HL-60 (cell line): ENCODE measurements at regions not wholly inside any gene's neighbourhood (a gene's known extent, or its start where the extent isn't known, plus 50 kb on each side); places are given as distances from the start of the nearest gene placed in this dataset.

Experiments used
- DNase-seq, 2 experiments: peaks; one replicate each; pipeline ENCODE4 v3.0.0-alpha.2; 2010 to 2020; ENCODE audit warnings: low read depth in 1 of 2, low spot score in 1 of 2
- H3K27ac ChIP-seq: fragments of 250-450 bp; sonication (Bioruptor Pico); replicated peaks from 2 replicates; pipeline ENCODE4 v1.5.1; 2020; ENCODE audit warnings: mild to moderate bottlenecking, moderate library complexity
- H3K27me3 ChIP-seq: fragments of 250-450 bp; sonication (Bioruptor Pico); 2 replicates; pipeline ENCODE4 v1.5.1; 2021; ENCODE audit warnings: mild to moderate bottlenecking, moderate library complexity; ENCODE audit not compliant: insufficient read depth, poor library complexity, severe bottlenecking
- H3K4me3 ChIP-seq: replicated peaks from 2 replicates; pipeline ENCODE4 v1.5.1; 2011; ENCODE audit warnings: mild to moderate bottlenecking, control low read depth, low read length; ENCODE audit not compliant: insufficient read depth
- GABPA ChIP-seq: IDR thresholded peaks from 2 replicates; pipeline ENCODE4 v1.6.1; 2012; ENCODE audit warnings: low read depth
- POLR2AphosphoS5 ChIP-seq: IDR thresholded peaks from 2 replicates; pipeline ENCODE4 v1.6.1; 2012; ENCODE audit warnings: low read depth
- REST ChIP-seq: IDR thresholded peaks from 2 replicates; pipeline ENCODE4 v1.6.1; 2012; ENCODE audit warnings: low read depth; ENCODE audit not compliant: insufficient replicate concordance
- SPI1 ChIP-seq: IDR thresholded peaks from 2 replicates; pipeline ENCODE4 v1.6.1; 2012; ENCODE audit warnings: low read depth, mild to moderate bottlenecking, borderline replicate concordance
- TF ChIP-seq, protein P1 (sequence below): IDR thresholded peaks from one replicate; pipeline ENCODE4 v1.5.1; 2011; ENCODE audit warnings: low read length, control low read depth, inconsistent platforms; ENCODE audit not compliant: insufficient read depth

- no peak for TF ChIP-seq REST
- TF ChIP-seq POLR2AphosphoS5: no peak
- TF ChIP-seq, protein P1, sequence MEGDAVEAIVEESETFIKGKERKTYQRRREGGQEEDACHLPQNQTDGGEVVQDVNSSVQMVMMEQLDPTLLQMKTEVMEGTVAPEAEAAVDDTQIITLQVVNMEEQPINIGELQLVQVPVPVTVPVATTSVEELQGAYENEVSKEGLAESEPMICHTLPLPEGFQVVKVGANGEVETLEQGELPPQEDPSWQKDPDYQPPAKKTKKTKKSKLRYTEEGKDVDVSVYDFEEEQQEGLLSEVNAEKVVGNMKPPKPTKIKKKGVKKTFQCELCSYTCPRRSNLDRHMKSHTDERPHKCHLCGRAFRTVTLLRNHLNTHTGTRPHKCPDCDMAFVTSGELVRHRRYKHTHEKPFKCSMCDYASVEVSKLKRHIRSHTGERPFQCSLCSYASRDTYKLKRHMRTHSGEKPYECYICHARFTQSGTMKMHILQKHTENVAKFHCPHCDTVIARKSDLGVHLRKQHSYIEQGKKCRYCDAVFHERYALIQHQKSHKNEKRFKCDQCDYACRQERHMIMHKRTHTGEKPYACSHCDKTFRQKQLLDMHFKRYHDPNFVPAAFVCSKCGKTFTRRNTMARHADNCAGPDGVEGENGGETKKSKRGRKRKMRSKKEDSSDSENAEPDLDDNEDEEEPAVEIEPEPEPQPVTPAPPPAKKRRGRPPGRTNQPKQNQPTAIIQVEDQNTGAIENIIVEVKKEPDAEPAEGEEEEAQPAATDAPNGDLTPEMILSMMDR: no peak
- TF ChIP-seq SPI1: no peak
- no peak for TF ChIP-seq GABPA
- H3K27me3 ChIP-seq: no peaks in the 10 kb centered on the region
- no peak overlapping the region for H3K27ac ChIP-seq
- no peak overlapping the region for H3K4me3 ChIP-seq
- no peak for DNase-seq
Measured at GRCh38 chr14:101367421-101368261, 193.7 kb upstream of the DIO3 start.

- H3K4me3 ChIP-seq: no peak overlapping the region
- TF ChIP-seq, protein P1: no peak
- TF ChIP-seq GABPA (no peak), POLR2AphosphoS5 (no peak), SPI1 (no peak), REST (no peak)
- H3K27me3 ChIP-seq: no peaks in the 10 kb centered on the region
- H3K27ac ChIP-seq: no peak overlapping the region
- no peak for DNase-seq
Measured at GRCh38 chr14:101368629-101369028, 192.7 kb upstream of the DIO3 start.

DNA sequence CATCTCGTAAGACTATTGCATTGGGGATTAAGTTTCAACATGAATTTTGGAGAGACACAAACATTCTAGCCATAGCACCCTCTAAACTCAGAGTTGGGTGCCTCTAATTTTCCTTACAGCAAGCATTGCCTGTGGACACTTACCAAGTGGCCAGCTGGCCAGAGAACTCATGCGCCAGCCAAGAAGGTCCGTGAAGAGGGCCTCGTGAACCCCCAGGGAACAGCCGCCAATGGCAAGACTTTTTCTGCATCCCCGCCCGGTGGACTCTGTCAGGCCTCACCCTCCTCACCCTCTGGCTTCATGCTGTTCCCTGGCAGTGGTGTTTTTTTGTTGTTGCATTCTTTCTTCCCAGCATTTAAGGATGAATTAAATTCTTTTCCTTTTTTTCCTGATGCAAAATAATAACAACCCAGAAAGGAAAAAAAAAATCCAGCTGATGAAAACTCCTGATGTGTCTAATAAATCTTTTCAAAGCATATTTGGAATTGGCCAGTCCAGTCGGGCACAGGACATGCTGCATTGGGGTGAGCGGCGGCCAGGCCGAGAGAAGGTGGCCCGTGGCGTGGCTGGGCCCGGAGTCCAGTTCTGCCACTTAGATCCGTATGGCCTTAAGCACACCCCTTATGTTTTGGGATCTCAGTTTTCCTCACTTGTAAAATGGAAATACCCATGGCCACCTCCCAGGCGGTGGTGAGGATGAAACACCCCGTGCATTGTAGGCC is 191.9 kb upstream of the DIO3 start:
- DNase-seq: no peak
- no peak for TF ChIP-seq REST
- TF ChIP-seq, protein P1: no peak
- no peak for TF ChIP-seq POLR2AphosphoS5
- no peak for TF ChIP-seq GABPA
- Histone ChIP-seq H3K4me3 (no peak overlapping the region), H3K27me3 (no peaks in the 10 kb centered on the region), H3K27ac (no peak overlapping the region)
